Upper lobe of left lung (tissue), 6 donors: ENCODE measurements at regions not wholly inside any gene's neighbourhood (a gene's known extent, or its start where the extent isn't known, plus 50 kb on each side); places are given as distances from the start of the nearest gene placed in this dataset.

Experiments
- ATAC-seq, 2 donors: fragments of 200-7000 bp; cut with Tn5 transposase; one replicate each; pipeline ENCODE4 v1.9.1; 2022; ENCODE audit warnings: mild to moderate bottlenecking in 2 of 2, moderate library complexity in 2 of 2; ENCODE audit not compliant: low FRiP score in 2 of 2
- DNase-seq, 2 donors: peaks; one replicate each; pipeline ENCODE4 v3.0.0-alpha.2; 2019 to 2020
- H3K27ac ChIP-seq, 4 donors: fragments of 200-600 bp; sonication (generic); one replicate each; pipeline ENCODE4 v1.5.1; 2016 to 2019
- H3K27me3 ChIP-seq, 4 donors: fragments of 200-600 bp; sonication (generic); one replicate each; pipeline ENCODE4 v1.5.1; 2017 to 2019
- H3K36me3 ChIP-seq, 4 donors: fragments of 200-600 bp; sonication (generic); one replicate each; pipeline ENCODE4 v1.5.1; 2016 to 2019
- H3K4me1 ChIP-seq, 4 donors: fragments of 200-600 bp; sonication (generic); one replicate each; pipeline ENCODE4 v1.5.1; 2018 to 2019
- H3K4me3 ChIP-seq, 4 donors: fragments of 200-600 bp; sonication (generic); one replicate each; pipeline ENCODE4 v1.5.1; 2017 to 2019; ENCODE audit warnings: mild to moderate bottlenecking in 2 of 4, moderate library complexity in 1 of 4
- H3K9me3 ChIP-seq, 4 donors: fragments of 200-600 bp; sonication (generic); one replicate each; pipeline ENCODE4 v1.5.1; 2018 to 2019
- EP300 ChIP-seq, 4 donors: sonication (generic); formaldehyde crosslinking; IDR thresholded peaks; one replicate each; pipeline ENCODE4 v1.5.1; 2017; ENCODE audit warnings: antibody characterized with exemption in 4 of 4, control low read depth in 2 of 4
- POLR2A ChIP-seq, 4 donors: fragments of 450-650 bp; IDR thresholded peaks; one replicate each; pipeline ENCODE4 v1.5.1; 2016 to 2017; ENCODE audit warnings: antibody characterized with exemption in 4 of 4, mild to moderate bottlenecking in 2 of 4
- POLR2AphosphoS5 ChIP-seq, 2 donors: sonication (generic); formaldehyde crosslinking; IDR thresholded peaks; one replicate each; pipeline ENCODE4 v1.5.1; 2017; ENCODE audit warnings: antibody characterized with exemption in 2 of 2
- WGBS, 2 donors: methylation state at CpG; one replicate each; pipeline ENCODE4 v1.1.5; 2017 to 2018; 5-methylcytosine and 5-hydroxymethylcytosine counted together
- TF ChIP-seq, protein P1 (sequence below), 6 experiments: fragments of 450-650 bp in 4 of 6; fragments of 200-600 bp in 2 of 6; sonication (generic) in 2 of 6; IDR thresholded peaks; one replicate each; pipeline ENCODE4 v1.5.1; 2016 to 2019; ENCODE audit warnings: antibody characterized with exemption in 6 of 6
- donor health status: DM: no; HTN: no; CAD: no; lungs with moderate emphysema.
- donor health status: DM: no; HTN: yes; CAD: no; lungs with severe emphysema.

DNA sequence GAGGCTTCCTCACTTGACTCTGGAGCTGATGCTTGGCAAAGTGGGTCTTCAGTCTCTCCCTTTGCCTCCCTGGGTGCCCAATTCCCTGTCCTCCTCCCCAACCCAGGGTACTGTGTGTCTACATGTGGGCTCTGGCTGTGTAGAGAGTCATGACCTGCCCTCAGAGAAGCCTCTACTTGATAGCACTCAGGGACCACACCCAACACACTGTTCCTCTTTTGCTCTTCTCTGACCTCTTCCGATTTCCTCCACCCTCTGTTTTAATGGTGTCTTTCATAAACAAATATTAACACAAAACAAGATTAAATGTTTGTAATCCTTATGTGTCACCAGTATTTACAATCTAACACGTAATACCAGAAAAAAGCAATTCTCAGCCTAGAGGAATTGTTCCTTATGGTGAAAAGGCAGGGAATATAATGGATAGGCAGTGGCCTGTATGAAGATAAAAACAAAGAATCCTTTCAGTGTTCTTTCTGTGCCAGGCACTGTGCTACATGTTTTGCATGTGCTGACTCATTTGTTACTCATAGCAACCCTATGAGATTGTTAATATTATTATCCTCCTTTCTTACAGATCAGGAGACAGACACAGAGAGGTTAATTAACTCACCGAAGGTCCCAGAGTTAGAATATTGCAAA, 58.2 kb downstream of the HSD3B1 start:
- DNase-seq (no peak), ATAC-seq (peak in 1 of 2 donors; percentile 69)
- no peaks in the 10 kb centered on the region for H3K36me3 ChIP-seq
- H3K4me1 ChIP-seq = peaks cover 6 to 11% (median 7%) of the 10 kb centered on the region in 4 donors
- no peak overlapping the region for H3K4me3 ChIP-seq
- TF ChIP-seq POLR2A (IDR thresholded peaks at IDR 0.05) (no peak), EP300 (IDR thresholded peaks at IDR 0.05) (no peak), POLR2AphosphoS5 (IDR thresholded peaks at IDR 0.05) (no peak)
- TF ChIP-seq, protein P1, sequence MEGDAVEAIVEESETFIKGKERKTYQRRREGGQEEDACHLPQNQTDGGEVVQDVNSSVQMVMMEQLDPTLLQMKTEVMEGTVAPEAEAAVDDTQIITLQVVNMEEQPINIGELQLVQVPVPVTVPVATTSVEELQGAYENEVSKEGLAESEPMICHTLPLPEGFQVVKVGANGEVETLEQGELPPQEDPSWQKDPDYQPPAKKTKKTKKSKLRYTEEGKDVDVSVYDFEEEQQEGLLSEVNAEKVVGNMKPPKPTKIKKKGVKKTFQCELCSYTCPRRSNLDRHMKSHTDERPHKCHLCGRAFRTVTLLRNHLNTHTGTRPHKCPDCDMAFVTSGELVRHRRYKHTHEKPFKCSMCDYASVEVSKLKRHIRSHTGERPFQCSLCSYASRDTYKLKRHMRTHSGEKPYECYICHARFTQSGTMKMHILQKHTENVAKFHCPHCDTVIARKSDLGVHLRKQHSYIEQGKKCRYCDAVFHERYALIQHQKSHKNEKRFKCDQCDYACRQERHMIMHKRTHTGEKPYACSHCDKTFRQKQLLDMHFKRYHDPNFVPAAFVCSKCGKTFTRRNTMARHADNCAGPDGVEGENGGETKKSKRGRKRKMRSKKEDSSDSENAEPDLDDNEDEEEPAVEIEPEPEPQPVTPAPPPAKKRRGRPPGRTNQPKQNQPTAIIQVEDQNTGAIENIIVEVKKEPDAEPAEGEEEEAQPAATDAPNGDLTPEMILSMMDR (IDR thresholded peaks at IDR 0.05) = no peak
- H3K9me3 ChIP-seq = no peaks in the 10 kb centered on the region
- 52 to 68% methylated on average over 3 of the region's 3 CpGs for WGBS, 2 donors
- H3K27ac ChIP-seq = no peak overlapping the region
- H3K27me3 ChIP-seq = no peaks in the 10 kb centered on the region

DNA sequence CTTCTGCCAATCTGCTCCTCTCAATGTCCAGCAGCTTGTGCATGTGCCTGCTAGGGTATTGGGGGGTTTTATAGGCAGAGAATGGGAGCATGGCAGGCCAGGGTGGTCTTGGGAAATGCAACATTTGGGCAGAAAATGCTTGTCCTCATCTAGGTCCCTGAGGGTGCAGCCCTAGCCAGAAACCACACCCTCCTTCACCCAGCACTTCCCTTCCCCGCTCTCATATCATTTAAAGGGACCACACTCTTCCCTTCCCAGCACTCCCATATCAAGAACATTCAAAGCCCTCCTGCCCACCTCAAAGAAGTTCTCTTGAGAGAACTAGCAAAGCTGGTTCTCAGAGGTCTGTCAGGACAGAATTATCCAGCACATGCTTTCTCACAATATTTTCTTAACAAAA, 62.1 kb downstream of the HSD3B1 start:
- H3K27me3 ChIP-seq = no peaks in the 10 kb centered on the region
- no peak for TF ChIP-seq POLR2A (IDR thresholded peaks at IDR 0.05)
- no peak for TF ChIP-seq EP300 (IDR thresholded peaks at IDR 0.05)
- TF ChIP-seq, protein P1 (IDR thresholded peaks at IDR 0.05) = no peak
- no peak overlapping the region for H3K27ac ChIP-seq
- 53 to 77% methylated on average over 1 of the region's 1 CpG for WGBS, 2 donors
- peaks cover 6 to 11% (median 7%) of the 10 kb centered on the region in 4 donors for H3K4me1 ChIP-seq
- no peaks in the 10 kb centered on the region for H3K36me3 ChIP-seq
- peak in 1 of 2 donors; percentile 45 for ATAC-seq
- H3K4me3 ChIP-seq = no peak overlapping the region
- DNase-seq = no peak
- H3K9me3 ChIP-seq = no peaks in the 10 kb centered on the region
